GM21723 (cell line): ENCODE measurements at regions not wholly inside any gene's neighbourhood (a gene's known extent, or its start where the extent isn't known, plus 50 kb on each side); places are given as distances from the start of the nearest gene placed in this dataset.
"Not testable (repeated sequence)": the region's sequence is repeated elsewhere in the genome, so short reads cannot be mapped to it uniquely, and the experiment has no call there.

ENCODE experiments used
- ATAC-seq: cut with Tn5 transposase; IDR thresholded peaks from one replicate; pipeline ENCODE4 v1.9.1; 2021; ENCODE audit warnings: mild to moderate bottlenecking, moderate library complexity; ENCODE audit not compliant: unreplicated experiment

DNA sequence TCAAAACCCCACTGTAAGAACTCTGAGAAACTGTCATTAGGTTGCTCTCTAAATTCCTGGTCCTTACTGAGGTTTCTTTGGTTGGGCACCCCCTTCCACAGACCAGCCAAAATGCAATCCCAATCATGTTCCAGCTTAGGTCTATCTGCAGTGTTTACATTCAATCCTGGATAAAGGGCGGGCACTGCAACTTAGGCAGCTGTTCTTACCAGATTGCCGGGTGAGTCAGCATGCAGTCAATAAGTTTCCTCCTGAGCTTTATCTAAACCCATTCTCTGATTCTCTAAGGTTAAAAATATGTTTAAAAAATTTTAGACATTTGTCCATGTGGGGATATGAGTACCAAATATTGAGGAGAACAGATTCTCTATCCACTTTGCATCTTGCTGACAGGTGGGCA is 197.8 kb downstream of the HAO1 start:
- no peak for ATAC-seq

DNA sequence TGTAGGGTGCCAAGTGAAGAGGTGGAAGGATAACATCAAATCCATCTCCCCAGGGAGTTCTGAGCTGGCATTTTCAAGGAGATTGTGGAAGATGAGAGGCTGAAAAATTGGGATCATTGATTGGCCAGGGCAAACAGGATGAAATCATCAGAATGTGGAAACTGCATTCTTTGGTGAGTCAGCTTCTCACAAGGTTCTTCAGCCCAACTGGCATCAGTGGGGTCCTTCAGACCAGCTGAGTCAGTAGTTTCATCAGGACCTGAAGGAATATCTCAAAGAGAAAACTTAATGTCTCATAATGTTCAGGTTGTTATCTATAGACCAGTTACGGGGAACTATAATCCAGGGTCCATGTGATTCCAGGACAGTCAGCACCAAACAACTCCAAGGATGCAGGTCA is 195.8 kb downstream of the HAO1 start:
- no peak for ATAC-seq

DNA sequence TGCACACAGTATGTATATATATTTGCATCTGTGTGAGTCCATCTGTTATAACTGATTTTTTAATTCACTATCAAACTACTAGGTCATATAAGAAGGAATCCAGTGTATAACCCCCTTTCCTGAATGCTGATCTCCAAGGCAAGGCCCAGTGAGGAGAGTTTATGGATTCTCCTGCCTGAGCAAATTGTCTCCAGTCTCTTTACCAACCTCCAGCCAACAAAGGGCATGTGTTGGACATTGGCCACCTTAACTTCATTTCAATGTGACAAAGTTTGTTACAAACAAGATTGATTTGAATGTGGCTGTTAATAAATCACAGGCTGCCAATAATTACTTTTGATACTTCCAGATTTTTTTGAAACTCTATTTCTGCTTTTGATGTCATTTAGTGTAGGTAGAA is 191.6 kb downstream of the HAO1 start:
- ATAC-seq = no peak

DNA sequence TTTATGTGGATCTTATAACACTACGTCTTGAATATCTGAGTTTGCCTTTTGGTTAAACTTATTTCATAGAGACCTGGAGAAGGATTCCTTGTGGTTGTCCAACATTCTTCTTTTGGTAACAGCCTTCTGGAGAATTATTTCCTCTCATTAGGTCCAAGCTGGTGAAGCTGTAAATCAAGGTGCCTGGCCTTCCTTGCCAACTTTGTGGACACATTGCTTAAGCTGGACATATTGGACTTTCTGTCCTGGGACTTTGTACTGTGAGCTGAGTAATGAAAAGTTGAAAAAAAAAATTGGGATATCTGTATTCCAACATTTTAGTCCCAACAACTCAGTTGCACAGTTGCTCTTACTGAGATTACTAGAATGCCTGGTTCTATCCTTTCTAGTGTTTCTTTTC is 186.2 kb downstream of the HAO1 start:
- ATAC-seq = no peak

DNA sequence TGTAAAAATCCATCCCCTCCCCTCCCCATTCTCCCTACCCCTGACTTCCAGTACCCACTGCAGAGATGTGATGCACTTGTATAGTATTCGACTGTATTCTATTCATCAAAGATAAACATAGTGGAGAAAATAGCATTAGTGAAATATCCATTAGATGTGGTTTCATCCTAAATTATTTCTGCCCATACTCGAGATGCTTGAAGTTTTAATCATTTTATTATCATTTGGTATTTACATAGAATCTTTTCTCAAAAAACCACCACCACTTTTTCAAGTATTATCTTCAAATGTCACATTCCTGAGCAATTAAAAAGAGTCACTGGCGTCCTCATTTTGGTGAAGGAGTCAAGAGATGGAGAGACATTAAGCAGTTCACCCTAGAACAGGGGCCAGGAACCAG is 181.9 kb downstream of the HAO1 start:
- ATAC-seq = no peak

DNA sequence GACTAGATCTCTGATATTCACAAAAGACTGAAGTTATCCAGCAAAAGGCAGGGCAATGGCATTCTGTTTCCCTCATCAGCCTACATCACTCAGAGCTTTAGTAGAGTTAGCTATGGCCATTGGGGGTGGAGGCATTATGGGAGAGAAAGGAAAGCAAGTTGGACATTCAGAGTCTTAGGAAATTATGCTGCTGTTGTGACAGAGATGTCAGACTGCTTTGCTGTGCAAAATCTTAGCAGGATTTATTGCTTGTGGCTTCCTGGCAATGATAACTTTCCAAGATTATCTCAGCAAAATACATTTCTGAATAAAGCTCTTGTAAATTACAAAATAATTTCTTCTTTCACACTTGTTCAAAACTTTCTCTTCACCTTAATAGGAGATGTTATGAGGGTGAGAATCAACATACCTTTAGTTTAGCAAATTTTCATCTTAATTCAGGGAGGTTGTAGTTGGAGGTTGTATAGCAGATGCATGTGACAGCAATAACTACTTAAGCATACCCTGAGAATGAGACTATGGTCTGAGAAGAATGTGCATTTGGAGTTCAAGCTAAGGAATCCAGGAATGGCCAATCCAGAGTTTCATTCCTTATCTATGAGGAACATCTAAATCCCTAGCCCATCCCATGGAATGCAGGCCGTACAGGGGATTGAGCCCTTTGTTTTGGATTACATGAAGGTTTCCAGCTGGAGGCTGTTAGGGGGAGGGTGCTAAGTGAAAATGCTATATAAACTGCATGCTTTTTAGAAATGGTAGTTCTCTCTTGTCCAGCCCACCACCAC is 179.8 kb downstream of the HAO1 start:
- no peak for ATAC-seq

DNA sequence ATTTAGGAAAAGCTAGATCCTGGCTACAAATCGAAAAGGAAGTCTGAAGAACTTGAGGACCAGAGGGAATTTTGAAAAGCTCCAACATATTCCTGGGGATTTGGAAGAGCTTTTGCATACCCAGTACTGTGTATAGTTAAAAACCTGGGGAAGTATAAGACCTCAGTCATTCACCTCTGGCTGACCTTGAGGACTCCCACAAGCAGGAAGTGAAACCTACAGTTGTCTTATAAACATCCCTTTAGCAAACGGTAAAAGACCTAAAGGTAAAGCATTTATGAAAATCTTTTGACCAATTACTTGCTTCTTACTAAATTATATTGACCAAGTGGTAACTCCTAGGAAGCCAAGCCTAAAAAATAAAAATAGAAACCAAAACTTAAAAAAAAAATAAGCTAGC is 175.0 kb downstream of the HAO1 start:
- no peak for ATAC-seq

DNA sequence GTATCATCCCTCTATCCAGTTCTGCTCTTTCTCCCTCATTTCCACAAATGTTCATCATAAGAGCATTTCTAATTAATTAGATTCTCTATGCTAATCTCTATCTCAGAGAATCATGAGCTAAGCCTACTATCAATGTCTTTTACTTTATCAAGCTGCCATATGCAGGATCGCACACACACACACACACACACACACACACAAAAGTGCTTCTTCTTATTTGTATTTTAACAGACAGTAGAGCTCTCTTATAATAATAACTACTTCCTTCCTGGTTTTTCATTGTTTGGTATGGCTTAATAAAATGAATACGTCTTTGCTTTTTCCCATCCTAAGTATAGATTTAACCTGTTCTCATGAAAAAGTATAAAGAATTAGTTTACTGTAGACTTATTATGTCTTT is 170.2 kb downstream of the HAO1 start:
- ATAC-seq = no peak

DNA sequence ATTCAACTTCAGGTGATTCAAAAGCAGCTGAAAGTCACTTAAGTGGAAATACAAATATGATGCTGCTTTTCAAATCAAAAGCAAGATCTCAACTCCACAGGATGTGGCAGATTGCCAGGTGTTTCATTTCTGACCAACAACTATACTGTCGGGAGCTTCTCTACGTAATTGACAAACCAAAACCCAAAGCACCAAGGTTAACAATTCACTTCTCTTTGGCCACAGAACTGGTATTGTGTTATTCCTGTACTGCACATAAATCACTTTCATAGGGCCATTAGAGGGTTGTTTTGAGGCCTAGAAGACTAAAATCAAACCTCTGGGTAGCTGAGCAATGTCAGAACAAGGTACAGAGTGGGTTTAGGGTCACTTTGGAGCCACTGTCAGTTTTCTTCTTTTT is 169.7 kb downstream of the HAO1 start:
- ATAC-seq = peak; percentile 91

DNA sequence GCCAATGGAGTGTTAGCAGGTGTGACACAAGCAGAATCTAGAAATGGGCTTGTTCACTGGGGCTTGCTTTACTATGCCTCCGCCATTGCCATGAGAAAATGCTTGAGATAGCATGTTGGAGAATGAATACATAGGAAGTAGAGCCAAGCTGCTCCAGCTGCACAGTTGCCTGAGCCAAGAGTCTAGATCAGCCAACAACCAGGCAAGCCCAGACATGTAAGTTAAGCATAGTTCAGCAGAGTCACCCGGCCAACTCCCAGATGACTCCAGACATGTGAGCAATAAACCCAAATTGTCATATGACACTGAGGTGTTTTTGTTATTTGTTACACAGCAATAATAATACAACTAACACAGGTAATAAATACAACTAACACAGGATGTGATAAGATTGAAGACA is 167.9 kb downstream of the HAO1 start:
- ATAC-seq = no peak

DNA sequence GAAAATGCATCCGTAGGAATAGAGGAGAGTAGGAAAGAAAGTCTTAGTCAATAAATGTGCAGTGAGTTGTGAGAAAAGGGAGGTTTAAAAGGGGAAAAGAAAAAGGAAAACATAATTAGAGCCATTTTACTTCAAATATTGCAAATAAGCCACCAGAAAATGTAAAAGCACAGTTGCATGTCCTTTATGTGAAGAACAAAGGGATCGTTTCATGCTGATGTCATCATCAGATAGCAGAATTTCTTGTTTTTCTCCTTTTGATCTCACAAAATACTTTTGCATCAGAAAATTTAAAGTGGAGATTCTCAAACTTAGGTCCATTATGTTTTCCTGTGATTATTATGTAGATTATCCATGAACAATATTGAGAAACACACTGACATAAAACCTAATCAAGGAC is 166.7 kb downstream of the HAO1 start:
- no peak for ATAC-seq

DNA sequence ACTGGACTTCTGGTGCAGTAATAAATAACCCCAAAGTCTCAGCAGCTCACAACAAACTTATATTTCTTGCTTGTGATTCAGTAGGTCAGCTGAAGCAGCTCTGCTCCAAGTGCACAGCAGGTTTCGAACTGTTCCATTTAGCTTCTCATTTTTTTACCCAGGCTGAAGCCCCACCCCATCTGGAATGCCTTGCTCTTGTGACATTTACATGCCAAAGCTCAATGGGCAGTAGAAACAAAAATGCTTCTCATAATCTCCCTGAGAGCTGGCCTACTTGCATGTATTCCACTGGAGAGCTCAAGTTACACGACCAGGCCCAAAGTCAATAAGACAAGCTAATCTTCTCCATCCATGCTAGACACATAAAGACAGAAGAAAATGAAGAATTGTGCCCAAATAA is 165.2 kb downstream of the HAO1 start:
- no peak for ATAC-seq

DNA sequence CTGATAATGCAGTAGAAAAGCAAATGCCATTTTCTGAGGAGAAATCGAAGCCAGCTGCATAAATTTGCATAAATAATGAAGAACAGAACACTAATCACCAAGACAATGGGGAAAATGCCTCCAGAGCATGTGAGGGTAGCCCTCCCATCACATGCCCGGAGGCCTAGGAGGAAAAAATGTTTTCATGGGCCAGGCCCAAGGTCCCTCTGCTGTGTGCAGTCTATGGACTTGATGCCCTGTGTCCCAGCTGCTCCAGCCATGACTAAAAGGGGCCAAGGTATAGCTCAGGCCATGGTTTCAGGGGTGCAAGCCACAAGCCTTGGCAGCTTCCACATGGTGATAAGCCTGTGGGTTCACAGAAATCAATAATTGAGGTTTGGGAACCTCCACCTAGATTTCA is 164.1 kb downstream of the HAO1 start:
- ATAC-seq = no peak

DNA sequence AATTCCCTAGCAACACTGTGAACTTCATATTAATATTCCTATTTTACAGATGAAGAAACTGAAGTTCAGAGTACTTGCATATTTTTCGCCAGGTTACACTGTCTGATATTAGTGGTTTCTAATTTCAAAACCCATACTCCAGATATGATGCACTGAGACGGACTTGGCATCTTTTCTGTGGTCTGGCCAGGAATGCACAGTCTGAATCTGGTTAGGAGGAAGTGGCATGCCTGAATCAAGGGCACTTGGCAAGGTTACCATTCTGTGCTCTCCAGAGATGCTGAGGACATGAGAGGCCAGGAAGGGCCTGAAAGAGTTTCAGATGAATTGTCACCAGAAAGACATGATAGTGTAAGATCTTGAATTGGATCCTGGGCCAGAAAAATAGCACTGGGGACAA is 150.1 kb downstream of the HAO1 start:
- ATAC-seq = no peak

DNA sequence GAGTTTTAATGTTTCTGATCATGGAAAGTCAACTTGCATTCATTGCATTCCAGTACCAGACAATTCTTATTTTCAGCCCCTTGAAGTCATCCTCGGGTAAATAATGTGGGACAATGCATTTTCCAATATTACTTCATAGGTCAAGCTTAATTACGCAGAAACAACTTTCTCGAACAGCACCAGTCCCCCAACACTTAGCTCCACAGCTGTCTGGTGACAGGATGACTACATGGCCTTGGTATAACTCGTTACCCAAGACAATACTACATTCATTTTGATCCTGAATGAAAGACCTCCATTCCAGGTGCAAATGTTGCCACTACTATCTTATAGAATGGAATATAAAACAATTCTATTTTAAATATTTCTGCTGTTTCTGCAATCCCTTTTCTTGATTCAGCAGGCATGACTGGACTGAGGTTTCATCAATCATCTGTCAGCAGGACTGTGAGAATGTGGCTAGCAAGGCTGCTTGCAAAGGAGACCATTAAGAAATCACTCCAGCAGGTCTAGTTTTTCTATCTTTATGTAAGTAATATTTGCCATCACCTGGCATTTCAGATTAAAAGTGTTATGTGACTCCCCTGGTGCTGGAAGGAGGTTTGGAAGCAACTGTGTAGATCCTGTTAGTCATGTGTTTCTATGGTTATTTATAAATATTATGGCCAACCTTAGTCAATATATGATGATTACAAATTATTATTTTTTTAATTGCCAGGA is 147.9 kb downstream of the HAO1 start:
- ATAC-seq = no peak

DNA sequence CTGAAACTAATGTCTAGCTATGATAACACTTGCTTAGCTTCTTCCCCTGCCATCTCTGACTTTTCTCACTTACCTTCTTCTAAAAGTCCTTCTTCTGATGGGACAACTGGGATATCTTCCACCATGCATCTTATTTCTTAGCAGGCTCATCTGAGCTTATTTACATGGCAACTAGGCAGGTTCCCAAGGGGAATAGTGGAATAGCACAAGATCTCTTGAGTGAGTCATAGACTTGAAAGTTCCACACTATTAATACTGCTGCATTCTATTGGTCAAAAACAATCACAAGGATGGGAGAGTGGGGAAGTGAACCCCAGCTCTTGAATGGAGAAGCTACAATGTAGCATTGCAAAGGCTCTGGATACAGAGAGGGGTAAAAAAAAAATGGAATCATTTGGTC is 142.1 kb downstream of the HAO1 start:
- no peak for ATAC-seq

DNA sequence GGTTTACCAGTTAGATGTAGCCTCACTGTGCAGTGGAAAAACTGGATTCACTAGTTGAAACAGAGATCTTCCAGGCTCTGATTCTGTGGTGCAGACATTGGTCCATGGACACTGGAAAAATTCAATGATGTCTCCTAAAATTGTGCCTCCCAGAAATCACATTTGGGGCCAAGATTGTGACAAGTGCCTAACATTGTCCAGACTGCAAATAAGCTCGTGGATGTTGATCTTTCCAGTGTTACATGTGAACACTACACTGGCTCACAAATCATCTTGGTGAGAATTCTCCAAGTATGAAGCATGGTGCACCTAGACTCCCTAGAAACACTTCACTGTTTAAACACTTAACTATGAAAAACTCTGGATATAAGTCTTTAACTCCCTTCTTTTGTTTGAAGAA is 140.4 kb downstream of the HAO1 start:
- ATAC-seq = no peak

DNA sequence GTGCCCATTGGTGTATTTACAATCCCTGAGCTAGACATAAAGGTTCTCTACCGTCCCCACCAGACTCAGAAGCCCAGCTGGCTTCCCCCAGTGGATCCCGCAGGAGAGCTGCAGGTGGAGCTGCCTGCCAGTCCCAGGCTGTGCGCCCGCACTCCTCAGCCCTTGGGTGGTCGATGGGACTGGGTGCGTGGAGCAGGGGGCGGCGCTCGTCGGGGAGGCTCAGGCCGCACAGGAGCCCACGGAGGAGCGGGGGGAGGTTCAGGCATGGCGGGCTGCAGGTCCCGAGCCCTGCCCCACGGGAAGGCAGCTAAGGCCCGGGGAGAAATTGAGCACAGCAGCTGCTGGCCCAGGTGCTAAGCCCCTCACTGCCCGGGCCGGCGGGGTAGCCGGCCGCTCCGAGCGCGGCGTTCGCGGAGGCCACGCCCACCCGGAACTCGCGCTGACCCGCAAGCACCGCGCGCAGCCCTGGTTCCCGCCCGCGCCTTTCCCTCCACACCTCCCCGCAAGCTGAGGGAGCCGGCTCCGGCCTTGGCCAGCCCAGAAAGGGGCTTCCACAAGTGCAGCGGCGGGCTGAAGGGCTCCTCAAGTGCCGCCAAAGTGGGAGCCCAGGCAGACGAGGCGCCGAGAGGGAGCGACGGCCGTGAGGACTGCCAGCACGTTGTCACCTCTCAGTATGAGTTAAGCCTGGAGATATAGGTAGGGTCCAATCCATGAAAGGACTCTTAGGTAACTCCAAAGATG is 136.7 kb downstream of the HAO1 start:
- ATAC-seq = not testable (repeated sequence)

DNA sequence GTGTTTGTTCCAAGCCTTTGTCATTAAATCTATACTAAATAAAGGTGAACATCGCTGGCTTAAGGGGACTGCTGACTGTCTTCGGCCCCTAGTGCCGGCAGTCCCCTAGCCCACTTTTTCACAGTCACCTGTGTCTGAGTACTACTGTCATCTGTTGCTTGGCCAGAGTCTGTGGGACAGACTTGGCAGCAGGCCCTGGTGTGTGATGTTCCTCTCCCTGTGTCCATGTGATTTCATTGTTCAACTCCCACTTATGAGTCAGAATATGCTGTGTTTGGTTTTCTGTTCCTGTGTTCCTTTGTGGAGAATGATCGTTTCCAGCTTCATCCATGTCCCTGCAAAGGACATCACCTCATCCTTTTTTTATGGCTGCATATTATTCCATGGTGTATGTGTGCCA is 133.4 kb downstream of the HAO1 start:
- no peak for ATAC-seq

DNA sequence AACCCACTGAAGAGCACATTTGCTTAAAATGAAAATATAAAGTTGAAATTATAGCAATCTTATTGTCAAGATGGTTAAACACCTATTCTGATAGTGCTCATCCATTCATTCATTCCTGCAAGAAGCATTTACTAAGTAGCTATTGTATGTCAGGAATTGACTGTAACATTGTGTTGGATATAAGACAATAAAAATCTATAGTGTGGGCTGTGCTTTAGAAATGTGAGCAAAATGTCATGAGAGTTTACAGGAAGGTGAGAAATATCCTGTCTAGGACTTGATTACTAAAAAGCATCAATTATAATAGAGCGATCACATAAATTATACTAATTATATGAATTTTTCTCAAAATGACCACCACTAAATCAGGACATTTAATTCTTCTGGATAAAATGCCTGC is 123.0 kb downstream of the HAO1 start:
- ATAC-seq = no peak

DNA sequence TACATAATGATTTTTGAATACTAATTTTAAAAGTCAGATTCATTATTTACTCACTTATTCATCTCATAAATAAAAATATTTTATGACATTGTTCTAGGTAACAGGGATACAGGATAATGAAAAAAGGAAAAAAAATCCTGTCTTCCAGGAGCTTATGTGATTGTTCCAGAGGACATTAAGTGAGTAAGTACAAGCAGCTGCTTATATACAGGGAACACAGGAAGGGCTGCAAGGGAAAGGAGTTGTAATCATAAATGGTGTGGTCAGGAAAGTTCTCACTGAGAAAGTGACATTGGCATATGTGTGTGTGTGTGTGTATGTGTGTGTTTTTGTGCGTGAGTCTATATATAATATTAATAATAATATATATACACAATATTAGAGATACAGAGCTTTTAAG is 121.8 kb downstream of the HAO1 start:
- ATAC-seq = no peak

DNA sequence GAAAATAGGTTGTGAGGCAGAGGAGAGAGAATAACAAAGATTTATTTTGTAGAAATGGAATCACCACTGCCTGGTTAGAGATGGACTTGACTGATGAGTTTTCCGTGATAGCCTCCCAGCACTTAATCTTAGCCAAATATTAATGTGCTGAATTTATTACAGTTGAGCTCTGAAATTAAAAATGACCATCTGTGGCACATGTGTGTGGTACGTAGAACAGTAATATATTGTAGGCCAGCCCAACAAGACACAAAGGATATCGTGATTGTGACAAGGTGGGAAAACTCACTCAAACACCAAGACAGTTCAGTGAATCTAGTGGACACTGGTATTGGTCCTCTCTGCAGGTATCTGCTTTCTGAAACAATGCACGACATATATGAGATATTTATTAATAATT is 119.4 kb downstream of the HAO1 start:
- ATAC-seq = no peak
